Fibroblast of upper back skin (primary cell): ENCODE measurements at regions not wholly inside any gene's neighbourhood (a gene's known extent, or its start where the extent isn't known, plus 50 kb on each side); places are given as distances from the start of the nearest gene placed in this dataset.
"Not testable (repeated sequence)": the region's sequence is repeated elsewhere in the genome, so short reads cannot be mapped to it uniquely, and the experiment has no call there.

Source experiments
- DNase-seq: peaks from one replicate; pipeline ENCODE4 v3.0.0-alpha.2; 2013

- no peak for DNase-seq
Measured at GRCh38 chr12:131381716-131382430, 329.0 kb upstream of the SFSWAP start.

DNA sequence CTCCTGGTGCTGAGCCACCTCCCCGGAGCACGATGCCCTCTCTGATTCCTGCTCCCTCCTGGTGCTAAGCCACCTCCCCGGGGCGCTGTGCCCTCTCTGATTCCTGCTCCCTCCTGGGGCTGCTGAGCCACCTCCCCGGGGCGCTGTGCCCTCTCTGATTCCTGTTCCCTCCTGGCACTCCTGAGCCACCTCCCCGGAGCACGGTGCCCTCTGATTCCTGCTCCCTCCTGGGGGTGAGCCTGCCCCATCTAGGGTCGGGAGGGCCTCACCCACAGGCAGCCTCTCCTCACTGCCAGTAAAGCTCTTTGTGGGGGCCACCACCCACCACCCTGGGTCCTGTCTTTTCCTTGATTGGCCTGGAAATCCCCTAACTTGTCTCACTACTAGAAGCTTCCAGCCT lies 327.6 kb upstream of the SFSWAP start:
- no peak for DNase-seq

GRCh38 chr12:131383741-131384543 lies 326.9 kb upstream of the SFSWAP start:
- DNase-seq = no peak

GRCh38 chr12:131384544-131384855 lies 326.4 kb upstream of the SFSWAP start:
- DNase-seq = no peak

GRCh38 chr12:131385313-131386166 lies 325.4 kb upstream of the SFSWAP start:
- DNase-seq = no peak

DNA sequence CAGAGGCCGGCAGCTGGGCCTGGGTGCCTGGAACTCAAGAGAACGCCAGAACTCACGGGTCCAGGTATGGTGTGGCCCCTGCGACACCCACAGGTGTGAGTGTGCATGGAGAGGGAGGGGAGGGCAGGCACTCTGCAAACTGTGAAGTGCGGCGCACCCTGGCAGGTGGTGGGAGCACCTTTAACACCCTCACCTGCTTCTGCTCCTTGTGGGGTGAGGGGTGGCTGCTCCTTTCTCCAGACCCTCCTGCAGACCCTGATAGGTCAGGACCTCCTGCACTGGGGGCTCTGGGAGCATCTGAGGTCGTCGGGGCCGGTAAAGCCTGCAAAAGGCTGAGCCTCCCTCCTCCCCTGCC lies 324.7 kb upstream of the SFSWAP start:
- DNase-seq = no peak

- no peak for DNase-seq
Measured at GRCh38 chr12:131386781-131387180, 324.1 kb upstream of the SFSWAP start.

GRCh38 chr12:131387281-131388163 lies 323.4 kb upstream of the SFSWAP start:
- DNase-seq = no peak

DNA sequence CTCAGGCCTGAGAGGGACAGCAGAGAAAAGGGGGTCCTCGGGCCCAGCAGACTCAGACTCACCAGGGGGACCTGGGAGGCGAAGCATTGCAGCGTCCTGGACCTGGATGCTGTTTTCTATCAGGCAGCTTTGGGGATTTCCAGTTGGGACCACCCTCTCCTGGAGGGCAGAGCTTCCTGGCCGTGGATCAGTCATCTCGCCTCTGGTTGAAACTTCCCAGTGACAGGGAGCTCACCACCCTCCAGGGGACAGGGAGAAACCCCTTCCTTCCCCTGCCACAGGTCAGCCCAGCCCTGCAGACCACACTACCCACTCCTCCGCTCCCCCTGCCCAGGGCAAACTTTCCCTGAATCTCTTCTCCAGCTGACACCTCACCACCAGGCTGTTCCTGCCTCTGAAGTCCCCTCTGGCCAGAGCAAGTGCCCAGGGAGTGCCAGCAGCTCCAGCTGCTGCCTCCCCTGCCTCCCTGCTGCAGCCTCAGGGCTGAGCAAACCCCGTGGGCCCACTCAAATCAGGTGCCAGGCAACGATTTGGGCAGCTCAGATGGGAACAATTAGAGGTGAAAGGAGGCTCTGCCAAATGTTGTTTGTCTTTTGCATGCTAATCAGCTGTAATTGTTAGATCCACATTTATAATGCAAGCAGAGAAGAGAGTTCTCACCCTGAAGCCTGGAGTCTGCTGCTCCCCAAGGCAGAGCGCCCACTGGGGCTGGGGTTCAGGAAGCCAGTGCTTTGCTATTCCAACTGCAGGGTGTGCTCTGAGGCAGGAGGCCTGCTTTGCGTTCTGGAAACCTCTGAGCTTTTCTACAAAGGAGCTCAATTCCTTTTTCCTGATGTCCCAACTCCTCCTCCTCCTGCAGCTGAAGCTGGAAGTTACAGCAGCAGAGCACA lies 322.5 kb upstream of the SFSWAP start:
- DNase-seq = not testable (repeated sequence)

DNA sequence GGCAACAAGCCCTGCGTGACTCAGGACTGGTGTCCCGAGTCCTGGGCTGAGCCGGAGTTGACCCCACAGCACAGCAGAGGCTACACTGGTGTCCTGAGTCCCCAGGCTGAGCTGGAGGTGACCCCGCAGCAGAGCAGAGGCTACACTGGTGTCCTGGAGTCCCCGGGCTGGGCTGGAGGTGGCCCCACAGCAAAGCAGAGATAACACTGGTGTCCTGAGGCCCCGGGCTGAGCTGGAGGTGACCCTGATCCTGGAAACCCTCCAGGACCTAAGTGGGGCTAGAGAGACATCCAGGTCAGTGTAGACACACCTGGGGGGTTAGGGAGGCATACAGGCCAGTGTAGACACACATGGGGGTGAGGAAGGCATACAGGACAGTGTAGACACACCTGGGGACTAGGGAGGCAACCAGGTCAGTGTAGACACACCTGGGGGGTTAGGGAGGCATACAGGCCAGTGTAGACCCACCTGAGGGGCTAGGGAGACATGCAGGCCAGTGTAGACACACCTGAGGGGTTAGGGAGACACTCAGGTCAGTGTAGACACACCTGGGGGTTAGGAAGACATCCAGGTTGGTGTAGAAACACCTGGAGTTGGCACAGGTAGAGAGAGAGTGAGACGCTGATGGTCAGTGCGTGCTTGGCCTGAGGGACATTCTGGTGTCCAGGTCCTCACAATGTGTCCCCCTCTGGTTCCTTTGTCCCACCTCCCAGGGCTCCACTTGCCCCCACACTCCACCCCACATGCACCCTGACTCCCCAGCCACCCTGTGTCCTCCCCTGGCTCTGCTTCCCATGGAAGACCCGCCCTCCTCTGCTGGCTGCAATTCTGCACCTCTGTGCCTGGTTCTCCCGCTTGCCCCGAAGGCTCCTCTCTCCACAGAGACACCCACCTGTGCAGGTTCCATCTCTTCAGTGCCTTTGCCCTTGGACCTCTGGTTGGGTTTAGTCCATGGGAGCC lies 321.6 kb upstream of the SFSWAP start:
- DNase-seq = no peak

DNA sequence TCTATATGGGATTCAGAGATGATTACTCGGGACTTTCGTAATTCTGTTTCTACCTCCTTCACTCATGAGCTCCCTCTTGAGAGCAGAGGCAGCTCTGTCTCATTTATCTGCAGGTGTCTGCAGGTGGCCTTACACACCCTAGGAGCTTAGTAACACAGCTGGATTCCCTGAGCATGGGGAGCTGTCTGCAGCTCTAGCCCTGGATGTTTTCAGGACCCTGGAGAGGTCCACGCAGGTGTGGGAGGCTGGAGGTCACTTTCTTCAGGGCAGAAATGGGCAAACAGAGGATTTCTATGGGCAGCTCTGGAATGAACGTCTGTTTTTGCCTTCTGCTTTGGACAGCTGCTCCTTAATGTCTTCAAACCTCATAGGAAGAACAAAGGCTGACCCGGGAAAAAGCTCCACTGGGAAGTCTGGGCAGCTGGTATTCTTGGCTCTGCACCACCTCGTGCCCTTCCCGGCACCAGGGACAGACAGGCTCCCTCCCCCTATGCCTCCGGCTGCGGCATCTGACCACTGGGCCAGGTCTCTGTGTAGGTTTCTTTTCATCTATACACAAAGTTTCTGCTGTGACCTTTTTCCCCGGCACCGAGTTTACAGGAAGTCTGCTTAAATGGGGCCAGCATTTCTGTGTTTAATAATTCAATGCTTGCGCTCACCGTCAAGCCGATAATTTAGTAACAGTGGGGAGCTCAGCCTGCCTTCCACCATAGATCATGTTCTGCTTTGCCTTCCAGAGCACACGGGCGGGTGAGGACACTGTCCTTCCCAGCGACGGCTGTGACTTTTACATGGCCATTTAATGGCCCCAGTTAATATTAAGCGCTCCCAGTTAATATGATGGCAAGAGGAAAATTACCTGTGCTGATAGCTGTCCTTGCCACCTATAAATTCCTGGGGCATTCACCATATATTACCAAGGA lies 320.2 kb upstream of the SFSWAP start:
- no peak for DNase-seq

- no peak for DNase-seq
Measured at GRCh38 chr12:131391399-131391798, 319.5 kb upstream of the SFSWAP start.

- not testable (repeated sequence) for DNase-seq
Measured at GRCh38 chr12:131394752-131395151, 316.1 kb upstream of the SFSWAP start.

GRCh38 chr12:131395209-131395684 lies 315.6 kb upstream of the SFSWAP start:
- not testable (repeated sequence) for DNase-seq

DNA sequence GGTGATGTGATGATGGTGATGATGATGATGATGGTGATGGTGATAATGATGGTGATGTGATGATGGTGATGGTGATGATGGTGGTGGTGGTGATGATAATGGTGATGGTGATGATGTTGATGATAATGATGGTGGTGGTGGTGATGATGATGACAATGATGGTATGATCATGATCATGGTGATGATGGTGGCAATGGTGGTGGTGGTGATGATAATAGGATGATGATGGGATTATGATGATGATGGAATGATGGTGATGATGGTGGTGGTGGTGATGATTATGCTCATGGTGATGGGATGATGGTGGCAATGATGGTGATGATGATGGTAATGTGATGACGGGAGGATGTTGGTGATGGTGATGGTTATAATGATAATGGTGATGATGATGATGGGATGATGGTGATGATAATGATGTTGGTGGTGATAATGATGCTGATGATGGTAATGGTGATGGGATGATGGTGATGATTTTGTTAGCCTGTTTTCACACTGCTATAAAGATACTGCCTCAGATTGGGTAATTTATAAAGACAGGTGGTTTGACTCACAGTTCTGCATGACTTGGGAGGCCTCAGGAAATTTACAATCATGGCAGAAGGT lies 314.8 kb upstream of the SFSWAP start:
- DNase-seq = no peak

DNA sequence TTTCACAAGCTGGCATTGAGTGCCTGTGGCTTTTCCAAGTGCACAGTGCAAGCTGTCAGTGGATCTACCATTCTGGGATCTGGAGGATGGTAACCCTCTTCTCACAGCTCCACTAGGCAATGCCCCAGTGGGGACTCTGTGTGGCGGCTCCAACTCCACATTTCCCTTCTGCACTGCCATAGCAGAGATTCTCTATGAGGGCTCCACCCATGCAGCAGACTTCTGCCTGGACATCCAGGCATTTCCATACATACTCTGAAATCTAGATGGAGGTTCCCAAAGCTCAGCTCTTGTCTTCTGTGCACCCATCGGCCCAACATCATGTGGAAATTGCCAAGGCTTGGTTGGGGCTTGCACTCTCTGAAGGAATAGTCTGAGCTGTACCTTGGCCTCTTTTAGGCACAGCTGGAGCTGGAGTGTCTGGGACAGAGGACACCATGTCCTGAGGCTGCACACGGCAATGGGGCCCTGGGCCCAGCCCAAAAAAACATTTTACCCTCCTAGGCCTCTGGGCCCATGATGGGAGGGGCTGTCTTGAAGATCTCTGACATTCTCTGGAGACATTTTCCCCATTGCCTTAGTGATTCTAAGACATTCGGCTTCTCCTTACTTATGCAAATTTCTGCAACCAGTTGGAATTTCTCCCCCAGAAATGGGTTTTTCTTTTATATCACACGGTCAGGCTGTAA lies 313.3 kb upstream of the SFSWAP start:
- no peak for DNase-seq

- no peak for DNase-seq
Measured at GRCh38 chr12:131399000-131399399, 311.9 kb upstream of the SFSWAP start.
